Prostate gland (tissue), 2 donors: ENCODE measurements at regions not wholly inside any gene's neighbourhood (a gene's known extent, or its start where the extent isn't known, plus 50 kb on each side); places are given as distances from the start of the nearest gene placed in this dataset.

Source experiments
- CTCF ChIP-seq, 4 experiments: fragments of 200-600 bp in 2 of 4; fragments of 450-650 bp in 2 of 4; sonication (generic) in 2 of 4; IDR thresholded peaks; 1 replicate in 3 of 4; 2 replicates in 1 of 4; pipeline ENCODE4 v1.5.1; 2016 to 2019; ENCODE audit warnings: antibody characterized with exemption in 4 of 4, mild to moderate bottlenecking in 2 of 4, moderate library complexity in 2 of 4
- POLR2A ChIP-seq: fragments of 450-650 bp; IDR thresholded peaks from one replicate; pipeline ENCODE4 v1.6.1; 2016; ENCODE audit warnings: antibody characterized with exemption, mild to moderate bottlenecking
- POLR2AphosphoS5 ChIP-seq: sonication (generic); formaldehyde crosslinking; IDR thresholded peaks from one replicate; pipeline ENCODE4 v1.6.1; 2017; ENCODE audit warnings: antibody characterized with exemption

- TF ChIP-seq CTCF (IDR thresholded peaks at IDR 0.05): no peak
- no peak for TF ChIP-seq POLR2A
- TF ChIP-seq POLR2AphosphoS5: no peak
Measured at GRCh38 chr21:35491114-35491513, 442.0 kb upstream of the RUNX1 start.
